Body of pancreas (tissue), 4 donors: ENCODE measurements at regions not wholly inside any gene's neighbourhood (a gene's known extent, or its start where the extent isn't known, plus 50 kb on each side); places are given as distances from the start of the nearest gene placed in this dataset.

Source experiments
- ATAC-seq: fragments of 150-250 bp; one replicate; pipeline ENCODE4 v1.9.1; 2016
- DNase-seq, 4 donors: peaks; one replicate each; pipeline ENCODE4 v3.0.0-alpha.2; 2019
- H3K27ac ChIP-seq, 4 donors: fragments of 200-600 bp; sonication (generic); 1 replicate in 3 of 4; 2 replicates in 1 of 4; pipeline versions ENCODE4 v1.5.1 to v1.6.1; 2016 to 2019; ENCODE audit warnings: mild to moderate bottlenecking in 1 of 4, mixed read lengths in 1 of 4, moderate library complexity in 1 of 4
- H3K27me3 ChIP-seq, 2 donors: fragments of 200-600 bp; sonication (generic); one replicate each; pipeline ENCODE4 v1.6.0; 2016; ENCODE audit warnings: mild to moderate bottlenecking in 1 of 2
- H3K36me3 ChIP-seq, 2 donors: fragments of 200-600 bp; sonication (generic); replicated peaks in 1 of 2; 2 replicates each; pipeline ENCODE4 v1.5.1; 2016; ENCODE audit warnings: low read depth in 2 of 2; ENCODE audit not compliant: insufficient read depth in 1 of 2
- H3K4me1 ChIP-seq: fragments of 200-600 bp; sonication (generic); one replicate; pipeline ENCODE4 v1.6.0; 2016
- H3K4me3 ChIP-seq, 2 donors: fragments of 200-600 bp; sonication (generic); 1 replicate in 1 of 2; 2 replicates in 1 of 2; pipeline ENCODE4 v1.5.1; 2016 to 2019
- H3K9me3 ChIP-seq, 3 donors: fragments of 200-600 bp; sonication (generic); 1 replicate in 2 of 3; 2 replicates in 1 of 3; pipeline ENCODE4 v1.5.1; 2016
- CTCF ChIP-seq, 7 experiments: fragments of 450-650 bp in 4 of 7; fragments of 200-600 bp in 3 of 7; sonication (generic) in 3 of 7; IDR thresholded peaks; one replicate each; pipeline ENCODE4 v1.5.1; 2016 to 2019; ENCODE audit warnings: antibody characterized with exemption in 7 of 7
- POLR2A ChIP-seq, 3 donors: fragments of 450-650 bp; IDR thresholded peaks; one replicate each; pipeline ENCODE4 v1.6.1; 2016; ENCODE audit warnings: antibody characterized with exemption in 3 of 3, mild to moderate bottlenecking in 2 of 3
- WGBS, 2 donors: methylation state at CpG; one replicate each; pipeline ENCODE4 v1.1.5; 2017; 5-methylcytosine and 5-hydroxymethylcytosine counted together
- intact Hi-C: fragments of 100-400 bp; cut with DNase I; formaldehyde crosslinking; loops from one replicate; pipeline ENCODE4 v1.15.1; 2023

- H3K9me3 ChIP-seq, result no peaks in the 10 kb centered on the region
- intact Hi-C loops, result loop anchor here (10.0 kb wide), 1 partner anchor 681 kb away; no protein-coding TSS in a partner anchor
- no peak overlapping the region for H3K4me3 ChIP-seq
- no peaks in the 10 kb centered on the region for H3K27me3 ChIP-seq
- WGBS, 2 donors, result 8 to 9% methylated on average over 8 of the region's 8 CpGs
- DNase-seq (peak; percentile 62 to 68 (median 64)), ATAC-seq (peak; percentile 68)
- no peaks in the 10 kb centered on the region for H3K36me3 ChIP-seq
- TF ChIP-seq CTCF (IDR thresholded peaks at IDR 0.05) (peak; percentile 34 to 66 (median 57)), POLR2A (IDR thresholded peaks at IDR 0.05) (no peak)
- no peaks in the 10 kb centered on the region for H3K4me1 ChIP-seq
- no peak overlapping the region for H3K27ac ChIP-seq
Measured at GRCh38 chr5:152505442-152506042, 100.5 kb upstream of the NMUR2 start.

DNA sequence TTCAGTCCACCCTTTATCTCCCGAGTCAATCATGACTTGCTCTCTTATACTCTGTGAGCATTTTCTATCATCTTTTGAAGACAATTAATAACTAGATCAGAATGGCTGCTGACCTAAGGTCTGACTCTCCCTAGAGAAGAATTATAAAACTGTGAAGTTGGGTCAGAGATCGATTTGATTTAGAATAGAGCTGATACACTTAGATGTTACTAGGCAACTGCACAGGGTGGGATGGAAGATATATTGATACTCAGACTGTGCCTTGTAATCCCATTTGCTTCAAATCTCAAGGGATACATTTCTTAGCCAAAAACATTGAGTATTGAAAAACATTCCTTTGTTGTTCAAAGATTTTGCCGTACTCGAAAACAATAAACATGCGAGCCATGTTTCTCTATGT lies 106.0 kb upstream of the NMUR2 start:
- no peaks in the 10 kb centered on the region for H3K9me3 ChIP-seq
- no peak overlapping the region for H3K4me3 ChIP-seq
- no peaks in the 10 kb centered on the region for H3K36me3 ChIP-seq
- TF ChIP-seq CTCF (IDR thresholded peaks at IDR 0.05) (no peak), POLR2A (IDR thresholded peaks at IDR 0.05) (no peak)
- H3K27ac ChIP-seq, result no peak overlapping the region
- no peak for ATAC-seq
- no peaks in the 10 kb centered on the region for H3K27me3 ChIP-seq
- intact Hi-C loops, result no loop called here
- DNase-seq, result no peak
- WGBS, 2 donors, result 75 to 77% methylated on average over 5 of the region's 5 CpGs
- H3K4me1 ChIP-seq, result no peaks in the 10 kb centered on the region

DNA sequence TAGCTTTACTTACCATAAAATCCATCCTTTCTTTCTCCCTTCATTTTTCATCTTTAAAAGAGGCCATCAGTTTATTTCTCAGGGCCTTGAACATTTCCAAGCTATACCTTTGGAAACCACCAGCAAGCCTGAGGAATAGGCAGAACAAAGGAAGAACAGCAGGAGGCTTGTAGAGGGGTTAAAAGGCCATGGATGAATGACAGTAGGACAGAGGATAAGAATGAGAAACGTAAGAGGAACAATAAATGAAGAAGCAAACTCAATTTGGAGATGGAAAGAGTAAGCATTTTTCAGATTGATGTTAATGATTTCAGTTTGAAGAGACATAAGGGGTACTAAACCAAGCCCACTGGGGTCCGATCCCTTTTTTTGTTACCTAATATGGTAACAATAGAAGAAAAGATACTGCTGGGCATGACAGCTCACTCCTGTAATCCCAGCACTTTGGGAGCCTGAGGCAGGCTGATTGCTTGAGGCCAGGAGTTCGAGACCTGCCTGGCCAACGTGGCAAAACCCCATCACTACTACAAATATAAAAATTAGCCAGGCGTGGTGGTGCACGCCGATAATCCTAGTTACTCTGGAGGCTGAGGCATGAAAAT lies 106.6 kb upstream of the NMUR2 start:
- Histone ChIP-seq H3K36me3 (no peaks in the 10 kb centered on the region), H3K9me3 (no peaks in the 10 kb centered on the region), H3K4me3 (no peak overlapping the region), H3K4me1 (no peaks in the 10 kb centered on the region), H3K27me3 (no peaks in the 10 kb centered on the region), H3K27ac (no peak overlapping the region)
- no peak for DNase-seq
- no peak for ATAC-seq
- WGBS, 2 donors, result 67 to 73% methylated on average over 7 of the region's 7 CpGs
- intact Hi-C loops, result no loop called here
- TF ChIP-seq CTCF (IDR thresholded peaks at IDR 0.05), result no peak
- TF ChIP-seq POLR2A (IDR thresholded peaks at IDR 0.05), result no peak

- ATAC-seq (no peak), DNase-seq (no peak)
- no peaks in the 10 kb centered on the region for H3K27me3 ChIP-seq
- no peaks in the 10 kb centered on the region for H3K36me3 ChIP-seq
- peak in 4 of 7 experiments; percentile 22 to 36 (median 29) for TF ChIP-seq CTCF (IDR thresholded peaks at IDR 0.05)
- no peak for TF ChIP-seq POLR2A (IDR thresholded peaks at IDR 0.05)
- no peaks in the 10 kb centered on the region for H3K9me3 ChIP-seq
- H3K4me1 ChIP-seq, result no peaks in the 10 kb centered on the region
- intact Hi-C loops, result no loop called here
- H3K27ac ChIP-seq, result no peak overlapping the region
- no peak overlapping the region for H3K4me3 ChIP-seq
- WGBS, 2 donors, result 15 to 17% methylated on average over 2 of the region's 2 CpGs
Measured at GRCh38 chr5:152514827-152515397, 109.8 kb upstream of the NMUR2 start.
